SK-N-SH (cell line): ENCODE measurements at regions not wholly inside any gene's neighbourhood (a gene's known extent, or its start where the extent isn't known, plus 50 kb on each side); places are given as distances from the start of the nearest gene placed in this dataset.

Experiments
- CTCF ChIA-PET: fragments of 300-600, 350-600 bp; formaldehyde crosslinking; extraction: SDS; loops from one replicate; lab custom pipeline; 2021; lab: Yijun Ruan, JAX
- POLR2A ChIA-PET: fragments of 350-600 bp; sonication (Branson Sonifier 250); formaldehyde crosslinking; extraction: SDS; loops from one replicate; lab custom pipeline; 2020; ENCODE audit warnings: antibody characterized with exemption, inconsistent platforms; lab: Yijun Ruan, JAX
- DNase-seq: peaks from one replicate; pipeline ENCODE4 v3.0.0; 2012
- H2AFZ ChIP-seq: fragments of 200-600 bp; sonication (generic); 2 replicates; pipeline ENCODE4 v1.8.1; 2016; ENCODE audit warnings: antibody characterized with exemption, mild to moderate bottlenecking, low read depth
- H3F3A ChIP-seq: fragments of 200-600 bp; sonication (generic); replicated peaks from 2 replicates; pipeline ENCODE3; 2016; ENCODE audit warnings: antibody characterized with exemption, mild to moderate bottlenecking; ENCODE audit not compliant: insufficient read depth
- H3K27ac ChIP-seq, 2 experiments: fragments of 200-500 bp in 1 of 2; fragments of 200-600 bp in 1 of 2; sonication (Bioruptor generic) in 1 of 2; sonication (generic), shearing (Covaris generic) in 1 of 2; 2 replicates each; pipeline versions ENCODE4 v1.5.1 to v1.6.1; 2014 to 2016; ENCODE audit warnings: low read depth in 2 of 2, inconsistent platforms in 1 of 2, low read length in 1 of 2, mild to moderate bottlenecking in 1 of 2, mixed read lengths in 1 of 2
- H3K27me3 ChIP-seq: fragments of 200-600 bp; sonication (generic), shearing (Covaris generic); 2 replicates; pipeline ENCODE4 v1.6.1; 2016; ENCODE audit warnings: mixed run types; ENCODE audit not compliant: insufficient read depth
- H3K36me3 ChIP-seq, 2 experiments: fragments of 200-500 bp in 1 of 2; fragments of 200-600 bp in 1 of 2; sonication (Bioruptor generic) in 1 of 2; sonication (generic) in 1 of 2; replicated peaks in 1 of 2; 2 replicates each; pipeline versions ENCODE3 to v1.5.1; 2014 to 2016; ENCODE audit warnings: low read length in 1 of 2, mild to moderate bottlenecking in 1 of 2; ENCODE audit not compliant: insufficient read depth in 2 of 2, control insufficient read depth in 1 of 2
- H3K4me1 ChIP-seq, 2 experiments: fragments of 200-500 bp in 1 of 2; fragments of 200-600 bp in 1 of 2; sonication (Bioruptor generic) in 1 of 2; sonication (generic), shearing (Covaris generic) in 1 of 2; 2 replicates each; pipeline versions ENCODE4 v1.5.1 to v1.6.1; 2014 to 2016; ENCODE audit warnings: low read depth in 1 of 2, low read length in 1 of 2, mixed run types in 1 of 2; ENCODE audit not compliant: insufficient read depth in 2 of 2, control insufficient read depth in 1 of 2
- H3K4me2 ChIP-seq: fragments of 200-600 bp; sonication (generic), shearing (Covaris generic); 2 replicates; pipeline ENCODE4 v1.6.1; 2017; ENCODE audit warnings: mixed run types
- H3K4me3 ChIP-seq, 2 experiments: fragments of 200-500 bp in 1 of 2; fragments of 200-600 bp in 1 of 2; sonication (Bioruptor generic) in 1 of 2; sonication (generic), shearing (Covaris generic) in 1 of 2; 2 replicates each; pipeline versions ENCODE4 v1.5.1 to v1.8.1; 2014 to 2016; ENCODE audit warnings: low read depth in 2 of 2, inconsistent platforms in 1 of 2, low read length in 1 of 2, mild to moderate bottlenecking in 1 of 2, mixed read lengths in 1 of 2, moderate library complexity in 1 of 2
- H3K79me2 ChIP-seq: fragments of 200-600 bp; sonication (generic); 2 replicates; pipeline ENCODE4 v1.8.1; 2017; ENCODE audit warnings: mild to moderate bottlenecking; ENCODE audit not compliant: insufficient read depth
- H3K9ac ChIP-seq: fragments of 200-600 bp; sonication (generic); 2 replicates; pipeline ENCODE4 v1.6.1; 2017; ENCODE audit warnings: mixed run types
- H3K9me2 ChIP-seq: fragments of 200-600 bp; sonication (generic); 2 replicates; pipeline ENCODE4 v1.6.1; 2017; ENCODE audit warnings: mixed run types
- H3K9me3 ChIP-seq: fragments of 200-600 bp; sonication (generic); 2 replicates; pipeline ENCODE4 v1.6.1; 2017; ENCODE audit warnings: mixed run types, mild to moderate bottlenecking, moderate library complexity
- H4K20me1 ChIP-seq: fragments of 200-600 bp; sonication (generic); 2 replicates; pipeline ENCODE4 v1.6.1; 2017; ENCODE audit warnings: mild to moderate bottlenecking, mixed run types; ENCODE audit not compliant: insufficient read depth
- CTCF ChIP-seq: fragments of 200-600 bp; sonication (generic); IDR thresholded peaks from 2 replicates; pipeline ENCODE4 v1.6.1; 2017; ENCODE audit warnings: antibody characterized with exemption, mild to moderate bottlenecking, moderate library complexity
- ELF1 ChIP-seq: IDR thresholded peaks from 2 replicates; pipeline ENCODE4 v1.4.0; 2012
- FOXJ3 ChIP-seq: sonication (generic); formaldehyde crosslinking; IDR thresholded peaks from 2 replicates; pipeline ENCODE4 v1.5.1; 2020; ENCODE audit warnings: mild to moderate bottlenecking, missing genetic modification reagents
- FOXM1 ChIP-seq: IDR thresholded peaks from 2 replicates; pipeline ENCODE4 v1.4.0; 2012; ENCODE audit warnings: low read depth, mild to moderate bottlenecking
- NRF1 ChIP-seq: IDR thresholded peaks from 2 replicates; pipeline ENCODE4 v1.6.1; 2012; ENCODE audit warnings: low read depth, mild to moderate bottlenecking, low read length
- RAD21 ChIP-seq: IDR thresholded peaks from 2 replicates; pipeline ENCODE4 v1.6.1; 2012; ENCODE audit warnings: mild to moderate bottlenecking, low read length
- RCOR1 ChIP-seq: fragments of 150-350 bp; IDR thresholded peaks from 2 replicates; pipeline ENCODE4 v1.6.1; 2017; ENCODE audit warnings: antibody characterized with exemption, low read length
- RFX5 ChIP-seq: IDR thresholded peaks from 2 replicates; pipeline ENCODE4 v1.6.1; 2012; ENCODE audit warnings: mild to moderate bottlenecking, improper control_type of control experiment, low read length
- SMC3 ChIP-seq: IDR thresholded peaks from 2 replicates; pipeline ENCODE4 v1.6.1; 2012; ENCODE audit warnings: low read depth, low read length, improper control_type of control experiment
- USF1 ChIP-seq: IDR thresholded peaks from 2 replicates; pipeline ENCODE4 v1.4.0; 2012; ENCODE audit warnings: low read depth, borderline replicate concordance
- ZBTB33 ChIP-seq: IDR thresholded peaks from 2 replicates; pipeline ENCODE4 v1.4.0; 2012; ENCODE audit warnings: low read depth, borderline replicate concordance
- WGBS: methylation state at CpG from one replicate; pipeline ENCODE4 v1.1.6; 2017; ENCODE audit warnings: low lambda C conversion rate; 5-methylcytosine and 5-hydroxymethylcytosine counted together
- TF ChIP-seq, protein P1 (sequence below): fragments of 150-350 bp; IDR thresholded peaks from 2 replicates; pipeline ENCODE4 v1.6.1; 2016; ENCODE audit warnings: mild to moderate bottlenecking, low read depth, low read length

DNA sequence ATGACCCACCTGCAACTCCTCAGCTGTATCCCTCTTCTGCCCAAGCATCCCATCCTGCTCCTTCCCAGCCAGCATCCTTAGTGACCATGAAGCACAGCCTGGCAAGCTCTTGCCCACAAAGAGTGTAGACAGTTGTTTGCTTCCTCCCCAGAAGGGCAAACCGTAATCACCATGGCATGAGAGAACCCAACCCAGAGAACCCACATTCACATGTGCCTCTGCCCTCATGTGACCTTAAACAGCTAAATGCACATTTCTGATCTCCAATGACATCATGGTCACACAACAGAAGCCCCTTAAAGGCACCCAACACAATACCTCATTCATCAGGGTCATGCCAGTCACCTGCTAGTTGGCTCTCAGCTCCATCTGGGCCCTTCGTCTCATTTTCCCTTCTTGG, 162.8 kb upstream of the CDYL start:
- ChIA-PET CTCF (no interaction called here), POLR2A (no interaction called here)
- H3F3A ChIP-seq = no peaks in the 10 kb centered on the region
- H3K4me2 ChIP-seq = no peak overlapping the region
- H3K9me2 ChIP-seq = no peaks in the 10 kb centered on the region
- H3K79me2 ChIP-seq = no peaks in the 10 kb centered on the region
- no peak for DNase-seq
- peaks cover 6% of the 10 kb centered on the region; the same call in 1 of the 2 replicates for H3K27me3 ChIP-seq
- H3K4me1 ChIP-seq = no peaks in the 10 kb centered on the region; a peak in 1 of 4 replicates
- no peak overlapping the region for H2AFZ ChIP-seq
- H3K27ac ChIP-seq = no peak overlapping the region
- TF ChIP-seq ZBTB33 (no peak), FOXJ3 (no peak), ELF1 (no peak), FOXM1 (no peak), RFX5 (no peak), CTCF (no peak), RCOR1 (no peak)
- TF ChIP-seq, protein P1, sequence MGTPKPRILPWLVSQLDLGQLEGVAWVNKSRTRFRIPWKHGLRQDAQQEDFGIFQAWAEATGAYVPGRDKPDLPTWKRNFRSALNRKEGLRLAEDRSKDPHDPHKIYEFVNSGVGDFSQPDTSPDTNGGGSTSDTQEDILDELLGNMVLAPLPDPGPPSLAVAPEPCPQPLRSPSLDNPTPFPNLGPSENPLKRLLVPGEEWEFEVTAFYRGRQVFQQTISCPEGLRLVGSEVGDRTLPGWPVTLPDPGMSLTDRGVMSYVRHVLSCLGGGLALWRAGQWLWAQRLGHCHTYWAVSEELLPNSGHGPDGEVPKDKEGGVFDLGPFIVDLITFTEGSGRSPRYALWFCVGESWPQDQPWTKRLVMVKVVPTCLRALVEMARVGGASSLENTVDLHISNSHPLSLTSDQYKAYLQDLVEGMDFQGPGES = no peak
- H3K9ac ChIP-seq = no peak overlapping the region
- WGBS = 39% methylated on average over 2 of the region's 2 CpGs
- no peaks in the 10 kb centered on the region for H3K36me3 ChIP-seq
- no peak overlapping the region for H3K4me3 ChIP-seq
- no peaks in the 10 kb centered on the region for H4K20me1 ChIP-seq
- no peaks in the 10 kb centered on the region for H3K9me3 ChIP-seq

DNA sequence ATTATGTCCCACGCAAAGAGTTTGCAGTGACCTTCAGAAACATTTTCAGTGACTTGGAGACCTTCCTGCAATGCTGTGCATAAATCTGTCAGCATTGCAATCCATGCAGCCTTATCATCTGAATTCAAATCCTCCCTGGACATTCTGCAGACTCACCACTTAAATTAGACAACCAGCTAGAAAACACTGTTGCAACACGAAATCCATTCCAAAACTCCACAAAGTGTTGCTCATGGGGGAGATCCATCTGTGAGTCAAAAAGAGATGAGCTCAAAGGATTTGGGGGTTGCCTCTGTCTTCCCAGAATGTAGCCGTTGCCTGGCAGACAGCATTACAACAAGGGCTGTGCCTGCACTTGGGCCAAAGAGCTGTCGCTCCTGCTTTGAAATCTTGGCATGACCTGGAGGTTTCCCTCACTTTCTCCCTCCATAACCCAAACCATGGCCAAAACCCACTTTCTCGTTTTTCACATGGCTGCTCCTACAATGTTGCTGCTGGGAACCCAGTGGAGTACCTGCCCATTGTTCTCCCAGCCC, 163.5 kb upstream of the CDYL start:
- H2AFZ ChIP-seq = no peak overlapping the region
- ChIA-PET POLR2A (no interaction called here), CTCF (no interaction called here)
- WGBS = 42% methylated on average over 5 of the region's 5 CpGs
- no peaks in the 10 kb centered on the region for H3K9me3 ChIP-seq
- no peak overlapping the region for H3K27ac ChIP-seq
- no peaks in the 10 kb centered on the region; a peak in 1 of 4 replicates for H3K4me1 ChIP-seq
- H3K36me3 ChIP-seq = no peaks in the 10 kb centered on the region
- H3K4me2 ChIP-seq = no peak overlapping the region
- no peaks in the 10 kb centered on the region for H3K9me2 ChIP-seq
- H4K20me1 ChIP-seq = no peaks in the 10 kb centered on the region
- DNase-seq = no peak
- no peak overlapping the region for H3K4me3 ChIP-seq
- H3F3A ChIP-seq = peaks cover 3% of the 10 kb centered on the region
- TF ChIP-seq FOXM1 (no peak), SMC3 (no peak), RAD21 (no peak), USF1 (no peak), NRF1 (no peak)
- no peaks in the 10 kb centered on the region for H3K79me2 ChIP-seq
- peaks cover 6% of the 10 kb centered on the region; the same call in 1 of the 2 replicates for H3K27me3 ChIP-seq
- no peak overlapping the region for H3K9ac ChIP-seq
